ENCODE measurements at regions not wholly inside any gene's neighbourhood (a gene's known extent, or its start where the extent isn't known, plus 50 kb on each side); places are given as distances from the start of the nearest gene placed in this dataset.
"Not testable (repeated sequence)": the region's sequence is repeated elsewhere in the genome, so short reads cannot be mapped to it uniquely, and the experiment has no call there.

DNA sequence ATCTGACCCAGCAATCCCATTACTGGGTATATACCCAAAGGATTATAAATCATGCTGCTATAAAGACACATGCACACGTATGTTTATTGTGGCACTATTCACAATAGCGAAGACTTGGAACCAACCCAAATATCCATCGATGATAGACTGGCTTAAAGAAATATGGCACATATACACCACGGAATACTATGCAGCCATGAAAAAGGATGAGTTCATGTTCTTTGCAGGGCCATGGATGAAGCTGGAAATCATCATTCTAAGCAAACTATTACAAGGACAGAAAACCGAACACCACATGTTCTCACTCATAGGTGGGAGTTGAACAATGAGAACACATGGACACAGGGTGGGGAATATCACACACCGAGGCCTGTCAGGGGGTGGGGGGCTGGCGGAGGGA is 390.4 kb downstream of the RAB38 start:
- TF ChIP-seq, protein P1, sequence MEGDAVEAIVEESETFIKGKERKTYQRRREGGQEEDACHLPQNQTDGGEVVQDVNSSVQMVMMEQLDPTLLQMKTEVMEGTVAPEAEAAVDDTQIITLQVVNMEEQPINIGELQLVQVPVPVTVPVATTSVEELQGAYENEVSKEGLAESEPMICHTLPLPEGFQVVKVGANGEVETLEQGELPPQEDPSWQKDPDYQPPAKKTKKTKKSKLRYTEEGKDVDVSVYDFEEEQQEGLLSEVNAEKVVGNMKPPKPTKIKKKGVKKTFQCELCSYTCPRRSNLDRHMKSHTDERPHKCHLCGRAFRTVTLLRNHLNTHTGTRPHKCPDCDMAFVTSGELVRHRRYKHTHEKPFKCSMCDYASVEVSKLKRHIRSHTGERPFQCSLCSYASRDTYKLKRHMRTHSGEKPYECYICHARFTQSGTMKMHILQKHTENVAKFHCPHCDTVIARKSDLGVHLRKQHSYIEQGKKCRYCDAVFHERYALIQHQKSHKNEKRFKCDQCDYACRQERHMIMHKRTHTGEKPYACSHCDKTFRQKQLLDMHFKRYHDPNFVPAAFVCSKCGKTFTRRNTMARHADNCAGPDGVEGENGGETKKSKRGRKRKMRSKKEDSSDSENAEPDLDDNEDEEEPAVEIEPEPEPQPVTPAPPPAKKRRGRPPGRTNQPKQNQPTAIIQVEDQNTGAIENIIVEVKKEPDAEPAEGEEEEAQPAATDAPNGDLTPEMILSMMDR (IDR thresholded peaks at IDR 0.05): not testable (repeated sequence)
- TF ChIP-seq POLR2A (IDR thresholded peaks at IDR 0.05): not testable (repeated sequence)
